HCT116 (cell line): ENCODE measurements at regions not wholly inside any gene's neighbourhood (a gene's known extent, or its start where the extent isn't known, plus 50 kb on each side); places are given as distances from the start of the nearest gene placed in this dataset.

Experiments used
- ATAC-seq: fragments of 200-7000 bp; cut with Tn5 transposase; 2 replicates; pipeline ENCODE4 v1.9.1; 2020; ENCODE audit warnings: mild to moderate bottlenecking, moderate library complexity
- BruUV-seq: library from RNA; stranded (reverse); fragments of 400-500 nt; replicated peaks from 2 replicates; lab custom pipeline; 2021; lab: Mats Ljungman, UMichigan
- CTCF ChIA-PET: fragments of 300-600 bp; sonication (Branson Sonifier 250); formaldehyde crosslinking; loops from one replicate; lab custom pipeline; 2021; ENCODE audit warnings: antibody characterized with exemption; lab: Charles Lee
- POLR2A ChIA-PET: fragments of 300-600, 350-600 bp; sonication (Branson Sonifier 250); formaldehyde crosslinking; loops from one replicate; lab custom pipeline; 2021; ENCODE audit warnings: antibody characterized with exemption; lab: Charles Lee
- RAD21 ChIA-PET, 2 experiments: fragments of 300-600 bp; sonication (Branson Sonifier 250); formaldehyde crosslinking; loops; one replicate each; lab custom pipeline; 2023; ENCODE audit warnings: low total read pairs in 2 of 2; ENCODE audit not compliant: uncharacterized antibody in 2 of 2, unreplicated experiment in 2 of 2, low non-redundant PET in 1 of 2; lab: Charles Lee
- DNase-seq: peaks from one replicate; pipeline ENCODE4 v3.0.0-alpha.2; 2010; ENCODE audit warnings: low read depth, low spot score
- H2AFZ ChIP-seq: fragments of 200-600 bp; shearing (Covaris generic), sonication (generic); 2 replicates; pipeline ENCODE4 v1.6.1; 2017; ENCODE audit warnings: low read depth, mixed run types, mixed read lengths, antibody characterized with exemption, low read length; ENCODE audit not compliant: poor library complexity, severe bottlenecking
- H3K27ac ChIP-seq: 2 replicates; pipeline ENCODE4 v1.5.1; 2012; ENCODE audit warnings: low read depth, low read length
- H3K27me3 ChIP-seq: fragments of 200-600 bp; sonication (generic); 2 replicates; pipeline ENCODE4 v1.6.1; 2016; ENCODE audit warnings: mixed run types, low read length, mixed read lengths; ENCODE audit not compliant: insufficient read depth
- H3K36me3 ChIP-seq, 2 experiments: fragments of 200-500 bp in 1 of 2; fragments of 200-600 bp in 1 of 2; sonication (Bioruptor generic) in 1 of 2; sonication (generic) in 1 of 2; 2 replicates each; pipeline versions ENCODE4 v1.5.1 to v1.6.1; 2014 to 2016; ENCODE audit warnings: low read length in 2 of 2, inconsistent platforms in 1 of 2, mixed read lengths in 1 of 2, mixed run types in 1 of 2; ENCODE audit not compliant: insufficient read depth in 2 of 2, control insufficient read depth in 1 of 2
- H3K4me1 ChIP-seq, 2 experiments: fragments of 200-600 bp in 1 of 2; sonication (generic) in 1 of 2; 2 replicates each; pipeline versions ENCODE4 v1.5.1 to v1.6.1; 2012 to 2017; ENCODE audit warnings: low read length in 2 of 2, inconsistent platforms in 1 of 2, mild to moderate bottlenecking in 1 of 2, mixed read lengths in 1 of 2, mixed run types in 1 of 2, moderate library complexity in 1 of 2; ENCODE audit not compliant: insufficient read depth in 2 of 2, control insufficient read depth in 1 of 2
- H3K4me2 ChIP-seq: fragments of 200-600 bp; sonication (generic); 2 replicates; pipeline ENCODE4 v1.6.1; 2017; ENCODE audit warnings: mixed run types, low read length, mixed read lengths
- H3K4me3 ChIP-seq, 2 experiments: fragments of 200-600 bp in 1 of 2; sonication (generic) in 1 of 2; replicated peaks in 1 of 2; 2 replicates each; pipeline ENCODE4 v1.5.1; 2011 to 2016; ENCODE audit warnings: low read length in 2 of 2, control low read depth in 1 of 2, low read depth in 1 of 2, mild to moderate bottlenecking in 1 of 2, mixed read lengths in 1 of 2, mixed run types in 1 of 2
- H3K79me2 ChIP-seq: fragments of 200-600 bp; sonication (generic); 2 replicates; pipeline ENCODE4 v1.6.1; 2017; ENCODE audit warnings: mild to moderate bottlenecking, mixed run types, low read length, moderate library complexity, mixed read lengths; ENCODE audit not compliant: insufficient read depth
- H3K9ac ChIP-seq: fragments of 200-600 bp; sonication (generic); 2 replicates; pipeline ENCODE4 v1.6.1; 2016; ENCODE audit warnings: low read length, mixed read lengths
- H3K9me2 ChIP-seq: fragments of 200-600 bp; sonication (generic), shearing (Covaris generic); 2 replicates; pipeline ENCODE4 v1.6.1; 2017; ENCODE audit warnings: mixed run types, mild to moderate bottlenecking, moderate library complexity; ENCODE audit not compliant: insufficient read depth
- H3K9me3 ChIP-seq, 2 experiments: fragments of 200-500 bp in 1 of 2; fragments of 200-600 bp in 1 of 2; sonication (Bioruptor generic) in 1 of 2; sonication (generic) in 1 of 2; 2 replicates each; pipeline ENCODE4 v1.6.1; 2014 to 2017; ENCODE audit warnings: low read length in 2 of 2, mixed read lengths in 2 of 2, inconsistent platforms in 1 of 2, low read depth in 1 of 2, mild to moderate bottlenecking in 1 of 2, mixed run types in 1 of 2, moderate library complexity in 1 of 2; ENCODE audit not compliant: control insufficient read depth in 1 of 2, insufficient read depth in 1 of 2
- H4K20me1 ChIP-seq: fragments of 200-600 bp; sonication (generic), shearing (Covaris generic); 2 replicates; pipeline ENCODE4 v1.6.1; 2017; ENCODE audit warnings: mixed run types, mild to moderate bottlenecking, moderate library complexity; ENCODE audit not compliant: insufficient read depth
- CBX3 ChIP-seq: IDR thresholded peaks from 2 replicates; pipeline ENCODE4 v1.6.1; 2012; ENCODE audit warnings: low read depth
- FOSL1 ChIP-seq: IDR thresholded peaks from 2 replicates; pipeline ENCODE4 v1.6.1; 2012; ENCODE audit warnings: low read depth
- TCF7L2 ChIP-seq: IDR thresholded peaks from 2 replicates; pipeline ENCODE4 v1.7.0; 2011; ENCODE audit warnings: borderline replicate concordance, inconsistent platforms; ENCODE audit not compliant: insufficient read depth, insufficient read length; ENCODE audit errors: extremely low read depth
- ZNF274 ChIP-seq: fragments of 200-500 bp; sonication (Bioruptor generic); IDR thresholded peaks from 2 replicates; pipeline ENCODE4 v1.6.1; 2014; ENCODE audit warnings: mild to moderate bottlenecking, low read depth, low read length, inconsistent platforms
- intact Hi-C: fragments of 100-400 bp; cut with micrococcal nuclease; formaldehyde crosslinking; loops from 2 replicates; pipeline ENCODE4 v1.10.0; 2022
- TF ChIP-seq, protein P1 (sequence below): IDR thresholded peaks from 2 replicates; pipeline ENCODE4 v1.6.1; 2011; ENCODE audit warnings: mild to moderate bottlenecking, low read length, moderate library complexity; ENCODE audit not compliant: insufficient replicate concordance; ENCODE audit errors: extremely low read depth
- TF ChIP-seq, protein P2 (sequence below): IDR thresholded peaks from 2 replicates; pipeline ENCODE4 v1.6.1; 2012

DNA sequence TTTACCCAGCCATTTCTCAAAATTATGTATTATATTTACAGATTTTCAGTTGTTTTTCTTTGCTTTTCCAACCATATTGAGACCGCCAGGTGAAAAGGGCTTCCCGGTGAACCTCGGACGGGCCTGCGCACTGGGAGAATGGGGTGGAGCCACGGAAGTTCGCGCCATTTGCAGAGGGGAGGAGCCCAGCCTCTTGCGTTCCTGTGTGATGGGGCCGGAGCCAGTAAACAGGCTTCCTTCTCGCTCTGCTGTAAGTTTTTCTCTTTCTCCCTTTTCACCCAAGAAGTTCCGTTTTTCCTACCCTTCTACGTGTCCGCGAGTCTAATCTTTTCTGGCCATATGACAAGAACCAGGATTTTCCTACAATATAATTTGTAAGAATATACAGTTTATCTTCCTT, 1108.8 kb upstream of the SEL1L start:
- DNase-seq (no peak), ATAC-seq (no peak)
- H3K27ac ChIP-seq: no peak overlapping the region
- ChIA-PET POLR2A (no interaction called here), RAD21 (no interaction called here), CTCF (no interaction called here)
- no TSS peak for BruUV-seq
- no peaks in the 10 kb centered on the region for H3K27me3 ChIP-seq
- H2AFZ ChIP-seq: no peak overlapping the region
- H3K9me3 ChIP-seq: peaks cover 8 to 10% of the 10 kb centered on the region in 2 experiments; a peak in 2 of 4 replicates
- H3K4me2 ChIP-seq: no peak overlapping the region
- no peaks in the 10 kb centered on the region for H3K9me2 ChIP-seq
- no peak overlapping the region for H3K4me3 ChIP-seq
- H3K4me1 ChIP-seq: no peaks in the 10 kb centered on the region
- H3K79me2 ChIP-seq: no peaks in the 10 kb centered on the region
- no peak overlapping the region for H3K9ac ChIP-seq
- no peaks in the 10 kb centered on the region for H4K20me1 ChIP-seq
- TF ChIP-seq, protein P1, sequence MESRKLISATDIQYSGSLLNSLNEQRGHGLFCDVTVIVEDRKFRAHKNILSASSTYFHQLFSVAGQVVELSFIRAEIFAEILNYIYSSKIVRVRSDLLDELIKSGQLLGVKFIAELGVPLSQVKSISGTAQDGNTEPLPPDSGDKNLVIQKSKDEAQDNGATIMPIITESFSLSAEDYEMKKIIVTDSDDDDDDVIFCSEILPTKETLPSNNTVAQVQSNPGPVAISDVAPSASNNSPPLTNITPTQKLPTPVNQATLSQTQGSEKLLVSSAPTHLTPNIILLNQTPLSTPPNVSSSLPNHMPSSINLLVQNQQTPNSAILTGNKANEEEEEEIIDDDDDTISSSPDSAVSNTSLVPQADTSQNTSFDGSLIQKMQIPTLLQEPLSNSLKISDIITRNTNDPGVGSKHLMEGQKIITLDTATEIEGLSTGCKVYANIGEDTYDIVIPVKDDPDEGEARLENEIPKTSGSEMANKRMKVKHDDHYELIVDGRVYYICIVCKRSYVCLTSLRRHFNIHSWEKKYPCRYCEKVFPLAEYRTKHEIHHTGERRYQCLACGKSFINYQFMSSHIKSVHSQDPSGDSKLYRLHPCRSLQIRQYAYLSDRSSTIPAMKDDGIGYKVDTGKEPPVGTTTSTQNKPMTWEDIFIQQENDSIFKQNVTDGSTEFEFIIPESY: no peak
- TF ChIP-seq, protein P2, sequence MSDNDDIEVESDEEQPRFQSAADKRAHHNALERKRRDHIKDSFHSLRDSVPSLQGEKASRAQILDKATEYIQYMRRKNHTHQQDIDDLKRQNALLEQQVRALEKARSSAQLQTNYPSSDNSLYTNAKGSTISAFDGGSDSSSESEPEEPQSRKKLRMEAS: no peak
- TF ChIP-seq ZNF274 (no peak), FOSL1 (no peak), TCF7L2 (no peak), CBX3 (no peak)
- intact Hi-C loops: no loop called here
- no peaks in the 10 kb centered on the region for H3K36me3 ChIP-seq
